ENCODE measurements at regions not wholly inside any gene's neighbourhood (a gene's known extent, or its start where the extent isn't known, plus 50 kb on each side); places are given as distances from the start of the nearest gene placed in this dataset.

DNA sequence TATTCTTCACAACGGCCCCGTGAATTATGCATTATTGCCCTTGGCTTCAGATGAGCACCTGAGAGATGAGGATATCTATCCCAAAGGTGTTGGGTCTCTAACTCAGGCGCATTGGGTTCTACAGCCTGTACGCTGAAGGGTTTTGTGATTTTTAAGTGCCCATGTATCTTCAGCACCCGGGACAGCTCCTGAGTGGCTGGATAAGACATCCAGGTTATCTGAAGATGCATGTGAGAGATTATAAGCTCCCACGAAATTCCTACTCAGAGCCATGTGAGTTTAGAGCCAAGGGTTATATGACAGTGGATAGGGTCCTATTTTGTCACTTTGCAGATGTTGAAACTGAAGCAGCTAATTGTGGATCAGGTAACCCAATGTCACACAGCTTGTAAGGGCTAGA is 612.3 kb upstream of the EEF2KMT start:
- Mint-ChIP-seq H3K36me3 (ENCODE audit: low read depth) (no peaks in the 10 kb centered on the region), H3K4me3 (ENCODE audit: unreplicated experiment) (no peak overlapping the region), H3K27me3 (ENCODE audit: low read depth) (no peaks in the 10 kb centered on the region), H3K4me1 (ENCODE audit: low read depth) (no peaks in the 10 kb centered on the region), H3K27ac (ENCODE audit: unreplicated experiment) (no peak overlapping the region), H3K9me3 (ENCODE audit: low read depth) (peaks cover 71% of the 10 kb centered on the region)
- TF ChIP-seq, protein P1, sequence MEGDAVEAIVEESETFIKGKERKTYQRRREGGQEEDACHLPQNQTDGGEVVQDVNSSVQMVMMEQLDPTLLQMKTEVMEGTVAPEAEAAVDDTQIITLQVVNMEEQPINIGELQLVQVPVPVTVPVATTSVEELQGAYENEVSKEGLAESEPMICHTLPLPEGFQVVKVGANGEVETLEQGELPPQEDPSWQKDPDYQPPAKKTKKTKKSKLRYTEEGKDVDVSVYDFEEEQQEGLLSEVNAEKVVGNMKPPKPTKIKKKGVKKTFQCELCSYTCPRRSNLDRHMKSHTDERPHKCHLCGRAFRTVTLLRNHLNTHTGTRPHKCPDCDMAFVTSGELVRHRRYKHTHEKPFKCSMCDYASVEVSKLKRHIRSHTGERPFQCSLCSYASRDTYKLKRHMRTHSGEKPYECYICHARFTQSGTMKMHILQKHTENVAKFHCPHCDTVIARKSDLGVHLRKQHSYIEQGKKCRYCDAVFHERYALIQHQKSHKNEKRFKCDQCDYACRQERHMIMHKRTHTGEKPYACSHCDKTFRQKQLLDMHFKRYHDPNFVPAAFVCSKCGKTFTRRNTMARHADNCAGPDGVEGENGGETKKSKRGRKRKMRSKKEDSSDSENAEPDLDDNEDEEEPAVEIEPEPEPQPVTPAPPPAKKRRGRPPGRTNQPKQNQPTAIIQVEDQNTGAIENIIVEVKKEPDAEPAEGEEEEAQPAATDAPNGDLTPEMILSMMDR (IDR thresholded peaks at IDR 0.05), result no peak
- DNase-seq (ENCODE audit: low spot score), result no peak

DNA sequence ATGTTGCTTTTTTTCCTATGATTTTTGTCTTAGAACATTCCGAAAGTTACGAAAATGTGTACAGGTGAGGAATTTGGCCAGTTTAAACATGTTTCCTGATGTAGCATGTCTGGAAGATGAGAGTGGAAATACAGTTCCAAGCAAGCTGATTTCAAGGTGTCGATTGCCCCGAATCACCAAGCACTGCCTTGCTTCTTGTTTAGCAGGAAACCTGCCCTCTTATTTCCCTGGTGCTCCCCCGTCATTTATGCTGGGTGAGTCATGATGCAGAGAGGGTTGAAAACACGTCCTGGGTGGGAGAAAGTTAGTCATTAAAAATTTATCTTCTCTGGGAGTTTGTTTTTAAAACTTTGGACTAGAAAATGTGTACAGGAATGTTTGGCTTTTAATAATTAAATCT is 608.6 kb upstream of the EEF2KMT start:
- peaks cover 67% of the 10 kb centered on the region for H3K9me3 Mint-ChIP-seq (ENCODE audit: low read depth)
- no peak overlapping the region for H3K27ac Mint-ChIP-seq (ENCODE audit: unreplicated experiment)
- H3K4me1 Mint-ChIP-seq (ENCODE audit: low read depth), result no peaks in the 10 kb centered on the region
- H3K4me3 Mint-ChIP-seq (ENCODE audit: unreplicated experiment), result no peak overlapping the region
- H3K36me3 Mint-ChIP-seq (ENCODE audit: low read depth), result no peaks in the 10 kb centered on the region
- no peaks in the 10 kb centered on the region for H3K27me3 Mint-ChIP-seq (ENCODE audit: low read depth)
- TF ChIP-seq, protein P1 (IDR thresholded peaks at IDR 0.05), result no peak
- no peak for DNase-seq (ENCODE audit: low spot score)

DNA sequence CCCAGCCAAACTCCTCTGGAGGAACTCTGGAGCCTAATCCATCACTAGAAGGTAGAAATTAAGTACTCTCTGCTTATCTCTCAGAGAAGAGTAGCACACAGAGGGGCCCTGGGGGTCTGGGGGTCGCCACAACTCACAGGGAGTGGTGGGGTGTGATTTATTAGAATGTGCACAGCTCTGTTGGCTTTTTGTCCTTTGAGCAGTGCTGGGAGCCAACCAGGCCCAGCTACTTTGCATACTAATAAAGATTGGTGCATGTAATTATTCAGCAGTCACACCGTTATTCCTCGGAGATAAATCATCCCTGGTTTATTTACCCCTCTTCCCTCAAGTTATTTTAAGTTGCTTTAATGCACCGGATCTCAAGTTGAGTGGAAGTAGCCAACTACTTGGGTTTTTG is 606.7 kb upstream of the EEF2KMT start:
- Mint-ChIP-seq H3K4me3 (ENCODE audit: unreplicated experiment) (no peak overlapping the region), H3K27me3 (ENCODE audit: low read depth) (no peaks in the 10 kb centered on the region), H3K27ac (ENCODE audit: unreplicated experiment) (no peak overlapping the region), H3K4me1 (ENCODE audit: low read depth) (no peaks in the 10 kb centered on the region), H3K9me3 (ENCODE audit: low read depth) (peaks cover 71% of the 10 kb centered on the region), H3K36me3 (ENCODE audit: low read depth) (no peaks in the 10 kb centered on the region)
- no peak for DNase-seq (ENCODE audit: low spot score)
- TF ChIP-seq, protein P1 (IDR thresholded peaks at IDR 0.05), result no peak

DNA sequence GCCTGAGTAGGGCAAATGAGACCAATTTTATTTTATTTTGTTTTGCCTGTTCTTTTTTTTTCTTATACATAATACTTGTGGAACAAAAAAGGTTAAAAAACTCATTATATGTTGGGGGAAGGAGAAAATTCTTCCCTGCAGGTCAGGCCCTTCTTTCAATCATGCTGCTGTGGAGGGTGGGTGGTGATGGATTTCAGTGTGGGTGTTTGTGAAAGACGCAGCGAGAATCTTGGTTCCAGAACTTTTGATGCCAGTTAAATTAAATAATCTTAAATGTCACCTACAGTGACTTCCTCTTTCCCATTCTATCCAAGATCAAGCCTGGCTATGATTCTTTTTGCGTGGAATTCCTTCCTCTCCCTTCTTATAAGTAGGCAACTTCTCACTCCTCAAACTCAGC is 595.8 kb upstream of the EEF2KMT start:
- no peak overlapping the region for H3K4me3 Mint-ChIP-seq (ENCODE audit: unreplicated experiment)
- no peak for DNase-seq (ENCODE audit: low spot score)
- H3K4me1 Mint-ChIP-seq (ENCODE audit: low read depth), result no peaks in the 10 kb centered on the region
- H3K27ac Mint-ChIP-seq (ENCODE audit: unreplicated experiment), result no peak overlapping the region
- no peaks in the 10 kb centered on the region for H3K27me3 Mint-ChIP-seq (ENCODE audit: low read depth)
- H3K9me3 Mint-ChIP-seq (ENCODE audit: low read depth), result peaks cover 25% of the 10 kb centered on the region
- TF ChIP-seq, protein P1 (IDR thresholded peaks at IDR 0.05), result no peak
- H3K36me3 Mint-ChIP-seq (ENCODE audit: low read depth), result no peaks in the 10 kb centered on the region

DNA sequence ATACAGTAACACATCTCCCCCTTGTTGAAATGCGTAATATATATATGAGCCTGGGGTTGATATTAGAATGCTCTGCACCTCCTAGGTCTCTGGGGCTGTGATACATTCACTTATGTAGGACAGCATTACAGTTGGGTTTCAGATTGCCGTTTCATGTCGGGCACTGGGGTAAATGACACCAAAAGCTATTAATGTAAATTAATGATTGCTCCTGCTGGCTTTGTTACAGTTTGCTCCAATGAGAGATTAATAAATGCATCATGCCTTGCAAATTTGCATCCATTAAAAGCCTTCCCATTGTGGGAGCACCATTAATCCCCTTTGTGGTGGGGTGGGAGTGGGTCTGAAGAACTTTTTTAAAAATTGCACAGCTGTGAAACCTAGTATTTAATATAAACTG is 584.4 kb upstream of the EEF2KMT start:
- no peak overlapping the region for H3K4me3 Mint-ChIP-seq (ENCODE audit: unreplicated experiment)
- TF ChIP-seq, protein P1 (IDR thresholded peaks at IDR 0.05), result no peak
- no peaks in the 10 kb centered on the region for H3K27me3 Mint-ChIP-seq (ENCODE audit: low read depth)
- no peaks in the 10 kb centered on the region for H3K4me1 Mint-ChIP-seq (ENCODE audit: low read depth)
- peaks cover 40% of the 10 kb centered on the region for H3K9me3 Mint-ChIP-seq (ENCODE audit: low read depth)
- no peaks in the 10 kb centered on the region for H3K36me3 Mint-ChIP-seq (ENCODE audit: low read depth)
- no peak for DNase-seq (ENCODE audit: low spot score)
- no peak overlapping the region for H3K27ac Mint-ChIP-seq (ENCODE audit: unreplicated experiment)

Data from chondrocyte (in vitro differentiated cells).